ENCODE measurements at regions not wholly inside any gene's neighbourhood (a gene's known extent, or its start where the extent isn't known, plus 50 kb on each side); places are given as distances from the start of the nearest gene placed in this dataset.

GRCh38 chr2:211127501-211127900 is 571.1 kb downstream of the CPS1 start:
- Histone ChIP-seq H3K27ac (ENCODE audit: low read depth, low read length) (no peak overlapping the region), H3K9me3 (ENCODE audit: control insufficient read depth, insufficient read depth, low read length) (no peaks in the 10 kb centered on the region), H3K27me3 (ENCODE audit: control insufficient read depth, insufficient read depth, low read length) (no peaks in the 10 kb centered on the region), H3K4me3 (ENCODE audit: low read depth, low read length) (no peak overlapping the region)
- ChIA-PET POLR2A (no interaction called here), CTCF (interaction anchor here (0.7 kb wide), 1 partner anchor 1818 kb away, joined by 4 read pairs; no protein-coding TSS in a partner anchor)
- TF ChIP-seq, protein P1, sequence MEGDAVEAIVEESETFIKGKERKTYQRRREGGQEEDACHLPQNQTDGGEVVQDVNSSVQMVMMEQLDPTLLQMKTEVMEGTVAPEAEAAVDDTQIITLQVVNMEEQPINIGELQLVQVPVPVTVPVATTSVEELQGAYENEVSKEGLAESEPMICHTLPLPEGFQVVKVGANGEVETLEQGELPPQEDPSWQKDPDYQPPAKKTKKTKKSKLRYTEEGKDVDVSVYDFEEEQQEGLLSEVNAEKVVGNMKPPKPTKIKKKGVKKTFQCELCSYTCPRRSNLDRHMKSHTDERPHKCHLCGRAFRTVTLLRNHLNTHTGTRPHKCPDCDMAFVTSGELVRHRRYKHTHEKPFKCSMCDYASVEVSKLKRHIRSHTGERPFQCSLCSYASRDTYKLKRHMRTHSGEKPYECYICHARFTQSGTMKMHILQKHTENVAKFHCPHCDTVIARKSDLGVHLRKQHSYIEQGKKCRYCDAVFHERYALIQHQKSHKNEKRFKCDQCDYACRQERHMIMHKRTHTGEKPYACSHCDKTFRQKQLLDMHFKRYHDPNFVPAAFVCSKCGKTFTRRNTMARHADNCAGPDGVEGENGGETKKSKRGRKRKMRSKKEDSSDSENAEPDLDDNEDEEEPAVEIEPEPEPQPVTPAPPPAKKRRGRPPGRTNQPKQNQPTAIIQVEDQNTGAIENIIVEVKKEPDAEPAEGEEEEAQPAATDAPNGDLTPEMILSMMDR (IDR thresholded peaks at IDR 0.05; ENCODE audit: low read depth, low read length), result no peak
- DNase-seq (ENCODE audit: low read depth, low spot score), result no peak

GRCh38 chr2:211128287-211128686 is 571.9 kb downstream of the CPS1 start:
- Histone ChIP-seq H3K4me3 (ENCODE audit: low read depth, low read length) (no peak overlapping the region), H3K27me3 (ENCODE audit: control insufficient read depth, insufficient read depth, low read length) (no peaks in the 10 kb centered on the region), H3K9me3 (ENCODE audit: control insufficient read depth, insufficient read depth, low read length) (no peaks in the 10 kb centered on the region), H3K27ac (ENCODE audit: low read depth, low read length) (no peak overlapping the region)
- DNase-seq (ENCODE audit: low read depth, low spot score), result no peak
- POLR2A ChIA-PET, result no interaction called here
- TF ChIP-seq, protein P1 (IDR thresholded peaks at IDR 0.05; ENCODE audit: low read depth, low read length), result no peak
- CTCF ChIA-PET, result interaction anchor here (0.7 kb wide), 1 partner anchor 1818 kb away, joined by 4 read pairs; no protein-coding TSS in a partner anchor

DNA sequence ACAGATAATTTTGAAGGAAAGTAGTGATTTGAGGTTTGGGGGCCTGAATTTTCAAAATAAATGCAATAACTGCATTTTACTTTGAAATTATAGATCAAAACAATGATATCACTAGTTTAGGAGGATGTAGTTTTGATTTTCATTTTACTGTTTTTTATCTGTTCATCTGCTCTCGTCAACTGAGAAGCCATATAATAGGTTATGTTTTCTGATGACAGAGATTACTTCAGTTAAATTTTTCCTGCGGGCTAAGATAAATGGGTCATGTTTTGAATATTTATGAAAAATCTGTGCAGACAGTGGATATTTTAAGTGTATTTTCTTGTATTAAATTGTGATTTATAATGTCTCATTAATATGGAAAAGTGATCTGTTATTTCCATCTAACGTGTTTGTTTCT is 573.4 kb downstream of the CPS1 start:
- ChIA-PET POLR2A (no interaction called here), CTCF (no interaction called here)
- Histone ChIP-seq H3K4me3 (ENCODE audit: low read depth, low read length) (no peak overlapping the region), H3K9me3 (ENCODE audit: control insufficient read depth, insufficient read depth, low read length) (no peaks in the 10 kb centered on the region), H3K27ac (ENCODE audit: low read depth, low read length) (no peak overlapping the region), H3K27me3 (ENCODE audit: control insufficient read depth, insufficient read depth, low read length) (no peaks in the 10 kb centered on the region)
- TF ChIP-seq, protein P1 (IDR thresholded peaks at IDR 0.05; ENCODE audit: low read depth, low read length), result no peak
- DNase-seq (ENCODE audit: low read depth, low spot score), result no peak

DNA sequence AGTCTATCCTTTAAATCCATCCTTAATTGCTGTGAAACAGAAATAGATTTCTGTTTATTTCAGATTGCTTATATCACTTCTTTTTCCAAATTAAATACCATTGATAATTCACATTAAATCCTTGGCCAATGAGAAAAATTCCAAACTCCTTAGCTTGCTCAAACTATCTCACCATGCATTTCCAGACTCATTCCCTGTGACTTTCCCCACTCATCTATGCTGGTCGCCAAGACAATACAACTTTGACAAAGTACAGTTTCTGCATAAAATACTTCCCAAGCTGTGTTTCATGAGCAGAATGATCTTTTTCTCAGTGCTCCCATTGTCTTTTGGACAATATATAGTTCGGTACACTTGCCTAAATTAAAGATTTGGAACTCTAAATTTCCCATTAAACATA is 575.6 kb downstream of the CPS1 start:
- ChIA-PET POLR2A (no interaction called here), CTCF (interaction anchor here (0.8 to 1.1 kb wide), 2 partner anchors 25 to 27 kb away, joined by 4 to 5 read pairs; no protein-coding TSS in a partner anchor)
- Histone ChIP-seq H3K27me3 (ENCODE audit: control insufficient read depth, insufficient read depth, low read length) (no peaks in the 10 kb centered on the region), H3K27ac (ENCODE audit: low read depth, low read length) (no peak overlapping the region), H3K9me3 (ENCODE audit: control insufficient read depth, insufficient read depth, low read length) (no peaks in the 10 kb centered on the region), H3K4me3 (ENCODE audit: low read depth, low read length) (no peak overlapping the region)
- TF ChIP-seq, protein P1 (IDR thresholded peaks at IDR 0.05; ENCODE audit: low read depth, low read length), result no peak
- no peak for DNase-seq (ENCODE audit: low read depth, low spot score)

DNA sequence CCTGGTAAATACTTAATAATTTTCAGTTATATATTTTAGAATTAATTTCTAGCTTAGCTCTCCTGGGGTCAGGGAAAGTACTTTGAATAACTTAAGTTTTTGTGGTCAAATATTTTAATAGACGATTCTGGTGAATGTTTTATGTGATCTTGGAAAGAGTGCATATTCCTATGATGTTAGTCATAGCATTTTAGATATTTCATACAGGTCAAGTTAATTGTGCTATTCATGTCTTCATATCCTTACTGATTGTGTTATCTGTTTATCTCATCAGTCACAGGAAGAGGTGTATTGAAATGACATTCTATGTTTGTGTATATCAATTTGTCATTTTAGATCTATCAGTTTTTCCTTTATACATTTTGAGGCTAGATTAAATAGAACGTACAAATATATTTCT is 576.2 kb downstream of the CPS1 start:
- TF ChIP-seq, protein P1 (IDR thresholded peaks at IDR 0.05; ENCODE audit: low read depth, low read length), result no peak
- Histone ChIP-seq H3K9me3 (ENCODE audit: control insufficient read depth, insufficient read depth, low read length) (no peaks in the 10 kb centered on the region), H3K4me3 (ENCODE audit: low read depth, low read length) (no peak overlapping the region), H3K27me3 (ENCODE audit: control insufficient read depth, insufficient read depth, low read length) (no peaks in the 10 kb centered on the region), H3K27ac (ENCODE audit: low read depth, low read length) (no peak overlapping the region)
- POLR2A ChIA-PET, result no interaction called here
- CTCF ChIA-PET, result interaction anchor here (0.8 to 1.0 kb wide), 2 partner anchors 25 to 26 kb away, joined by 3 to 4 read pairs; no protein-coding TSS in a partner anchor
- DNase-seq (ENCODE audit: low read depth, low spot score), result no peak

Data from AG04450 (cell line).